IMR-90 (cell line): ENCODE measurements at regions not wholly inside any gene's neighbourhood (a gene's known extent, or its start where the extent isn't known, plus 50 kb on each side); places are given as distances from the start of the nearest gene placed in this dataset.
A peak's percentile ranks its signal among the peaks of the same experiment; 100 is the strongest.

Experiments
- ATAC-seq: fragments of 200-7000 bp; cut with Tn5 transposase; 2 replicates; pipeline ENCODE4 v1.9.1; 2020; ENCODE audit warnings: low read depth, mild to moderate bottlenecking, moderate library complexity
- BruUV-seq: library from RNA; stranded (reverse); fragments of 400-500 nt; replicated peaks from 2 replicates; lab custom pipeline; 2021; lab: Mats Ljungman, UMichigan
- CTCF ChIA-PET: fragments of 300-600 bp; formaldehyde crosslinking; extraction: SDS; loops from one replicate; lab custom pipeline; 2021; ENCODE audit warnings: antibody characterized with exemption; lab: Yijun Ruan, JAX
- POLR2A ChIA-PET: fragments of 300-600 bp; sonication (Branson Sonifier 250); formaldehyde crosslinking; loops from one replicate; lab custom pipeline; 2022; ENCODE audit warnings: antibody characterized with exemption; ENCODE audit not compliant: unreplicated experiment; lab: Charles Lee
- DNase-seq: peaks from one replicate; pipeline ENCODE4 v3.0.0; 2013
- H2AFZ ChIP-seq: replicated peaks from 2 replicates; pipeline ENCODE3; 2013; ENCODE audit warnings: low read length, mild to moderate bottlenecking; ENCODE audit not compliant: poor library complexity
- H2AK5ac ChIP-seq: 2 replicates; pipeline ENCODE4 v1.6.1; 2013; ENCODE audit warnings: low read depth, low read length, inconsistent platforms
- H2AK9ac ChIP-seq: replicated peaks from 2 replicates; pipeline ENCODE3; 2013; ENCODE audit warnings: mild to moderate bottlenecking, low read depth, low read length, moderate library complexity; ENCODE audit not compliant: poor library complexity
- H2BK120ac ChIP-seq: 2 replicates; pipeline ENCODE4 v1.6.1; 2013; ENCODE audit warnings: low read depth, low read length, inconsistent platforms
- H2BK15ac ChIP-seq: 3 replicates; pipeline ENCODE4 v1.6.1; 2013; ENCODE audit warnings: low read depth, low read length, inconsistent platforms
- H2BK20ac ChIP-seq: 2 replicates; pipeline ENCODE4 v1.6.1; 2013; ENCODE audit warnings: low read depth, mild to moderate bottlenecking, inconsistent platforms, low read length, moderate library complexity
- H2BK5ac ChIP-seq: 2 replicates; pipeline ENCODE4 v1.6.1; 2013; ENCODE audit warnings: mild to moderate bottlenecking, low read depth, low read length, inconsistent platforms; ENCODE audit not compliant: poor library complexity, severe bottlenecking
- H3K14ac ChIP-seq: replicated peaks from 2 replicates; pipeline ENCODE4 v1.6.1; 2013; ENCODE audit warnings: low read depth, low read length, inconsistent platforms
- H3K18ac ChIP-seq: 2 replicates; pipeline ENCODE4 v1.6.1; 2013; ENCODE audit warnings: low read depth, low read length, control low read depth
- H3K23ac ChIP-seq: 2 replicates; pipeline ENCODE4 v1.6.1; 2013; ENCODE audit warnings: low read depth, low read length, inconsistent platforms
- H3K27ac ChIP-seq: 2 replicates; pipeline ENCODE4 v1.5.1; 2013; ENCODE audit warnings: mild to moderate bottlenecking, control low read depth, low read length; ENCODE audit not compliant: insufficient read depth
- H3K27me3 ChIP-seq: 2 replicates; pipeline ENCODE4 v1.6.1; 2013; ENCODE audit warnings: low read length; ENCODE audit not compliant: control insufficient read depth, insufficient read depth
- H3K36me3 ChIP-seq: 2 replicates; pipeline ENCODE4 v1.6.1; 2013; ENCODE audit warnings: low read length, mixed read lengths; ENCODE audit not compliant: control insufficient read depth, insufficient read depth
- H3K4ac ChIP-seq: 2 replicates; pipeline ENCODE4 v1.6.1; 2013; ENCODE audit warnings: low read depth, low read length, inconsistent platforms
- H3K4me1 ChIP-seq: 2 replicates; pipeline ENCODE4 v1.6.1; 2013; ENCODE audit warnings: low read length, mixed read lengths; ENCODE audit not compliant: control insufficient read depth, insufficient read depth
- H3K4me2 ChIP-seq: 2 replicates; pipeline ENCODE4 v1.6.1; 2013; ENCODE audit warnings: low read depth, mild to moderate bottlenecking, control low read depth, low read length, moderate library complexity
- H3K4me3 ChIP-seq: 2 replicates; pipeline ENCODE4 v1.5.1; 2013; ENCODE audit warnings: low read depth, mild to moderate bottlenecking, control low read depth, low read length, moderate library complexity; ENCODE audit not compliant: insufficient read depth
- H3K56ac ChIP-seq: 2 replicates; pipeline ENCODE4 v1.6.1; 2013; ENCODE audit warnings: low read length, inconsistent platforms; ENCODE audit not compliant: insufficient read depth; ENCODE audit errors: extremely low read depth
- H3K79me1 ChIP-seq, 2 experiments: 2 replicates each; pipeline ENCODE4 v1.6.1; 2013; ENCODE audit warnings: low read length in 2 of 2, inconsistent platforms in 1 of 2, low read depth in 1 of 2
- H3K9ac ChIP-seq: 2 replicates; pipeline ENCODE4 v1.6.1; 2013; ENCODE audit warnings: low read depth, low read length, control low read depth
- H3K9me1 ChIP-seq: 2 replicates; pipeline ENCODE4 v1.6.1; 2013; ENCODE audit warnings: low read length, inconsistent platforms; ENCODE audit not compliant: insufficient read depth
- H3K9me3 ChIP-seq: 2 replicates; pipeline ENCODE4 v1.6.1; 2013; ENCODE audit warnings: low read length; ENCODE audit not compliant: control insufficient read depth, insufficient read depth
- H4K20me1 ChIP-seq: 2 replicates; pipeline ENCODE4 v1.6.1; 2013; ENCODE audit warnings: low read length, inconsistent platforms; ENCODE audit not compliant: insufficient read depth
- H4K5ac ChIP-seq: 2 replicates; pipeline ENCODE4 v1.6.1; 2013; ENCODE audit warnings: mild to moderate bottlenecking, low read depth, low read length, control low read depth
- H4K8ac ChIP-seq, 2 experiments: 2 replicates each; pipeline ENCODE4 v1.6.1; 2013; ENCODE audit warnings: low read depth in 2 of 2, low read length in 2 of 2, control low read depth in 1 of 2, inconsistent platforms in 1 of 2
- H4K91ac ChIP-seq: 2 replicates; pipeline ENCODE4 v1.6.1; 2013; ENCODE audit warnings: low read depth, low read length, inconsistent platforms; ENCODE audit not compliant: insufficient read depth
- BHLHE40 ChIP-seq: fragments of 150-350 bp; IDR thresholded peaks from 2 replicates; pipeline ENCODE4 v1.6.1; 2016; ENCODE audit warnings: mild to moderate bottlenecking, low read depth, low read length
- CEBPB ChIP-seq: IDR thresholded peaks from 2 replicates; pipeline ENCODE4 v1.6.1; 2012; ENCODE audit warnings: low read depth, low read length, improper control_type of control experiment
- CHD1 ChIP-seq: IDR thresholded peaks from 2 replicates; pipeline ENCODE4 v1.6.1; 2012; ENCODE audit warnings: low read depth, low read length, improper control_type of control experiment
- CTCF ChIP-seq: conservative IDR thresholded peaks from 2 replicates; pipeline ENCODE4 v1.5.1; 2012; ENCODE audit warnings: mild to moderate bottlenecking, low read depth, low read length, improper control_type of control experiment
- MAFK ChIP-seq: IDR thresholded peaks from 2 replicates; pipeline ENCODE4 v1.6.1; 2012; ENCODE audit warnings: low read depth, low read length, improper control_type of control experiment
- MAZ ChIP-seq: IDR thresholded peaks from 2 replicates; pipeline ENCODE4 v1.6.1; 2012; ENCODE audit warnings: low read depth, mild to moderate bottlenecking, low read length, improper control_type of control experiment, moderate library complexity, borderline replicate concordance
- MXI1 ChIP-seq: IDR thresholded peaks from 2 replicates; pipeline ENCODE4 v1.6.1; 2012; ENCODE audit warnings: low read depth, mild to moderate bottlenecking, low read length, moderate library complexity, borderline replicate concordance
- NFE2L2 ChIP-seq: fragments of 150-350 bp; IDR thresholded peaks from 2 replicates; pipeline ENCODE4 v1.6.1; 2016; ENCODE audit warnings: low read depth, mild to moderate bottlenecking, low read length
- RAD21 ChIP-seq: IDR thresholded peaks from 2 replicates; pipeline ENCODE4 v1.6.1; 2012; ENCODE audit warnings: low read length, improper control_type of control experiment
- RCOR1 ChIP-seq: IDR thresholded peaks from 2 replicates; pipeline ENCODE4 v1.6.1; 2012; ENCODE audit warnings: mild to moderate bottlenecking, low read length, improper control_type of control experiment; ENCODE audit not compliant: insufficient replicate concordance
- RFX5 ChIP-seq: IDR thresholded peaks from 2 replicates; pipeline ENCODE4 v1.8.0; 2012; ENCODE audit warnings: low read depth, mild to moderate bottlenecking, low read length, moderate library complexity
- SMC3 ChIP-seq: fragments of 150-350 bp; IDR thresholded peaks from 2 replicates; pipeline ENCODE4 v1.6.1; 2016; ENCODE audit warnings: low read depth, mild to moderate bottlenecking, antibody characterized with exemption, low read length, moderate library complexity
- USF2 ChIP-seq: fragments of 150-350 bp; IDR thresholded peaks from 2 replicates; pipeline ENCODE4 v1.6.1; 2017; ENCODE audit warnings: mild to moderate bottlenecking, antibody characterized with exemption, low read length, low read depth
- WGBS, 2 experiments: methylation state at CpG; one replicate each; pipeline versions ENCODE4 v1.1.5 to v1.1.7; 2013; ENCODE audit warnings: missing lambda C conversion rate in 2 of 2; ENCODE audit not compliant: insufficient read length in 1 of 2; ENCODE audit errors: extremely low coverage in 2 of 2; 5-methylcytosine and 5-hydroxymethylcytosine counted together
- dilution Hi-C: fragments of 300-500 bp; cut with HindIII; formaldehyde crosslinking; loops from one replicate; pipeline ENCODE4 v1.14.3; 2018; ENCODE audit warnings: low sequenced_read_pairs; ENCODE audit not compliant: unreplicated experiment
- in situ Hi-C: fragments of 300-500 bp; cut with MboI; formaldehyde crosslinking; loops from 3 replicates; pipeline ENCODE4 v1.14.3; 2019; ENCODE audit warnings: low sequenced_read_pairs, inconsistent platforms, mixed read lengths
- intact Hi-C: fragments of 100-400 bp; cut with micrococcal nuclease; formaldehyde crosslinking; loops from 2 replicates; pipeline ENCODE4 v1.10.0; 2022
- TF ChIP-seq, protein P1 (sequence below): fragments of 150-350 bp; IDR thresholded peaks from 2 replicates; pipeline ENCODE4 v1.6.1; 2016; ENCODE audit warnings: low read depth, mild to moderate bottlenecking, low read length, moderate library complexity, borderline replicate concordance

DNA sequence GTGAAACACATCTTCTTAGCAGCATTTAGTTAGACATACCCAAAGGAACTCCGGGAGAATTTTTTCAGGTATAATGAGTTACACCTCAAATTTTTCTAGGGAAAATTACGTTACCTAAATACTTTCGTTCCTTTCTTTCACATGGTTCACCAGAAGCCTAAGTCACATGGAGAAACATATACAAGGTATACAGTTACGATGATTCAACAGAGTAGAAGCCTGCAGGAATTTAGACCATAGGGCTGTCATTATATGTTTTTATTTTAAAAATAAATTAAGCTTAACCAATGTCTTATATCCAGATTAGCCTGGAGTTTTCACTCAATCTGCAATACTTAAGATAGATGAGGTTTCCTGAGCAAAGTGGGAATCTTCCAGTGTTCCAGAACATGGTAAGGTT, 549.5 kb upstream of the JARID2 start:
- Histone ChIP-seq H3K27me3 (no peaks in the 10 kb centered on the region), H3K4me1 (peaks cover 3% of the 10 kb centered on the region; the same call in 1 of the 2 replicates), H3K4me2 (peak overlapping the region; percentile 65; the same call in 1 of the 2 replicates), H2BK5ac (peak overlapping the region; percentile 76), H2AK5ac (no peak overlapping the region), H4K91ac (no peak overlapping the region), H3K18ac (peak overlapping the region; percentile 37; the same call in 1 of the 2 replicates), H3K36me3 (no peaks in the 10 kb centered on the region), H3K4me3 (no peak overlapping the region), H2BK15ac (no peak overlapping the region), H2BK120ac (peak overlapping the region; percentile 25; the same call in 1 of the 2 replicates), H2BK20ac (0 out of 2 replicates have a peak overlapping the region, but pooled peaks have one; percentile 3), H3K79me1 (no peaks in the 10 kb centered on the region), H2AFZ (no peak overlapping the region), H4K20me1 (no peaks in the 10 kb centered on the region), H3K4ac (no peak overlapping the region), H3K56ac (no peak overlapping the region), H3K27ac (no peak overlapping the region), H3K9me3 (0 out of 2 replicates have a peak, but pooled peaks cover 2% of the 10 kb centered on the region), H3K9ac (no peak overlapping the region), H2AK9ac (no peak overlapping the region), H3K14ac (0 out of 2 replicates have a peak overlapping the region, but pooled peaks have one; percentile 17), H4K5ac (no peak overlapping the region), H4K8ac (no peak overlapping the region), H3K23ac (no peak overlapping the region), H3K9me1 (peaks cover 4% of the 10 kb centered on the region; the same call in 1 of the 2 replicates)
- BruUV-seq = no TSS peak
- DNase-seq = peak; percentile 79
- no CpG with 5 or more reads among the region's 4 CpGs for WGBS, 2 experiments
- ChIA-PET POLR2A (no interaction called here), CTCF (no interaction called here)
- intact Hi-C loops (no loop called here), in situ Hi-C loops (no loop called here), dilution Hi-C loops (no loop called here)
- no peak for TF ChIP-seq RAD21
- TF ChIP-seq NFE2L2 = no peak
- TF ChIP-seq BHLHE40 = 0 out of 2 replicates have a peak, but pooled peaks have one; percentile 40
- TF ChIP-seq CTCF = no peak
- TF ChIP-seq MAZ = no peak
- TF ChIP-seq CHD1 = no peak
- no peak for TF ChIP-seq MAFK
- TF ChIP-seq MXI1 = no peak
- TF ChIP-seq, protein P1, sequence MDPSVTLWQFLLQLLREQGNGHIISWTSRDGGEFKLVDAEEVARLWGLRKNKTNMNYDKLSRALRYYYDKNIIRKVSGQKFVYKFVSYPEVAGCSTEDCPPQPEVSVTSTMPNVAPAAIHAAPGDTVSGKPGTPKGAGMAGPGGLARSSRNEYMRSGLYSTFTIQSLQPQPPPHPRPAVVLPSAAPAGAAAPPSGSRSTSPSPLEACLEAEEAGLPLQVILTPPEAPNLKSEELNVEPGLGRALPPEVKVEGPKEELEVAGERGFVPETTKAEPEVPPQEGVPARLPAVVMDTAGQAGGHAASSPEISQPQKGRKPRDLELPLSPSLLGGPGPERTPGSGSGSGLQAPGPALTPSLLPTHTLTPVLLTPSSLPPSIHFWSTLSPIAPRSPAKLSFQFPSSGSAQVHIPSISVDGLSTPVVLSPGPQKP = no peak
- no peak for TF ChIP-seq RCOR1
- no peak for TF ChIP-seq CEBPB
- peak; percentile 71 for TF ChIP-seq USF2
- TF ChIP-seq RFX5 = no peak
- no peak for TF ChIP-seq SMC3
- ATAC-seq = peak; percentile 68
